Neural cell (in vitro differentiated cells): ENCODE measurements at regions not wholly inside any gene's neighbourhood (a gene's known extent, or its start where the extent isn't known, plus 50 kb on each side); places are given as distances from the start of the nearest gene placed in this dataset.

Experiments used
- H2AFZ ChIP-seq: fragments of 200-600, 300-800 bp; sonication (generic), shearing (Covaris generic); 2 replicates; pipeline ENCODE4 v1.6.0; 2014; ENCODE audit warnings: low read depth, mild to moderate bottlenecking, antibody characterized with exemption, low read length, moderate library complexity
- H3F3A ChIP-seq: fragments of 200-600 bp; shearing (Covaris generic); 2 replicates; pipeline ENCODE4 v1.6.1; 2016; ENCODE audit warnings: mild to moderate bottlenecking, moderate library complexity, mixed read lengths, antibody characterized with exemption, low read length; ENCODE audit not compliant: insufficient read depth, poor library complexity, severe bottlenecking
- H3K27ac ChIP-seq: fragments of 200-600, 300-800 bp; sonication (generic), shearing (Covaris generic); 2 replicates; pipeline ENCODE4 v1.5.1; 2014; ENCODE audit warnings: mild to moderate bottlenecking, low read length, moderate library complexity
- H3K27me3 ChIP-seq: fragments of 300-800, 200-600 bp; sonication (generic), shearing (Covaris generic); 2 replicates; pipeline ENCODE4 v1.6.0; 2014; ENCODE audit warnings: mild to moderate bottlenecking, low read depth, low read length, moderate library complexity; ENCODE audit not compliant: insufficient read depth
- H3K36me3 ChIP-seq: fragments of 300-800, 200-600 bp; sonication (generic), shearing (Covaris generic); 2 replicates; pipeline ENCODE4 v1.5.1; 2014; ENCODE audit warnings: mild to moderate bottlenecking, antibody characterized with exemption, low read length, moderate library complexity; ENCODE audit not compliant: insufficient read depth
- H3K4me2 ChIP-seq: fragments of 300-800, 200-600 bp; sonication (generic), shearing (Covaris generic); 2 replicates; pipeline ENCODE4 v1.6.0; 2014; ENCODE audit warnings: mild to moderate bottlenecking, low read length
- H3K4me3 ChIP-seq: fragments of 300-800, 200-600 bp; sonication (generic), shearing (Covaris generic); 2 replicates; pipeline ENCODE4 v1.5.1; 2014; ENCODE audit warnings: mild to moderate bottlenecking, low read length, moderate library complexity
- H3K79me2 ChIP-seq: fragments of 200-600 bp; shearing (Covaris generic); replicated peaks from 2 replicates; pipeline ENCODE4 v1.6.0; 2014; ENCODE audit warnings: mild to moderate bottlenecking, low read length, moderate library complexity; ENCODE audit not compliant: insufficient read depth
- H3K9ac ChIP-seq: fragments of 300-800, 200-600 bp; sonication (generic), shearing (Covaris generic); 2 replicates; pipeline ENCODE4 v1.6.1; 2016; ENCODE audit warnings: mild to moderate bottlenecking, low read length, mixed read lengths
- H3K9me2 ChIP-seq: fragments of 200-600 bp; shearing (Covaris generic); 2 replicates; pipeline ENCODE4 v1.6.1; 2016; ENCODE audit warnings: mild to moderate bottlenecking, low read length, mixed read lengths; ENCODE audit not compliant: insufficient read depth
- H3K9me3 ChIP-seq: fragments of 200-600, 300-800 bp; sonication (generic), shearing (Covaris generic); 2 replicates; pipeline ENCODE4 v1.6.1; 2016; ENCODE audit warnings: mild to moderate bottlenecking, mixed run types, low read length, moderate library complexity, mixed read lengths
- H4K20me1 ChIP-seq: fragments of 200-600 bp; shearing (Covaris generic); 2 replicates; pipeline ENCODE4 v1.6.1; 2016; ENCODE audit warnings: mild to moderate bottlenecking, mixed run types; ENCODE audit not compliant: insufficient read depth
- EP300 ChIP-seq: fragments of 450-650 bp; conservative IDR thresholded peaks from 2 replicates; pipeline ENCODE4 v1.6.1; 2014; ENCODE audit warnings: antibody characterized with exemption, mild to moderate bottlenecking, moderate library complexity; ENCODE audit not compliant: poor library complexity, severe bottlenecking
- EZH2 ChIP-seq: fragments of 200-600, 300-800 bp; shearing (Covaris generic), sonication (generic); IDR thresholded peaks from 2 replicates; pipeline ENCODE4 v1.6.1; 2014; ENCODE audit warnings: antibody characterized with exemption, low read length, borderline replicate concordance, mild to moderate bottlenecking; ENCODE audit not compliant: insufficient read depth, poor library complexity, severe bottlenecking
- MXI1 ChIP-seq: fragments of 450-650 bp; conservative IDR thresholded peaks from 2 replicates; pipeline ENCODE4 v1.6.1; 2014; ENCODE audit warnings: antibody characterized with exemption, mild to moderate bottlenecking; ENCODE audit not compliant: poor library complexity, severe bottlenecking
- POLR2AphosphoS5 ChIP-seq: IDR thresholded peaks from 2 replicates; pipeline ENCODE4 v1.6.1; 2012
- RAD21 ChIP-seq: fragments of 450-650 bp; conservative IDR thresholded peaks from 2 replicates; pipeline ENCODE4 v1.6.1; 2014; ENCODE audit warnings: antibody characterized with exemption, mild to moderate bottlenecking, moderate library complexity
- SMC3 ChIP-seq: fragments of 450-650 bp; conservative IDR thresholded peaks from 2 replicates; pipeline ENCODE4 v1.6.1; 2014; ENCODE audit warnings: antibody characterized with exemption, mild to moderate bottlenecking, moderate library complexity; ENCODE audit not compliant: poor library complexity
- TAF1 ChIP-seq: IDR thresholded peaks from 2 replicates; pipeline ENCODE4 v1.6.1; 2012; ENCODE audit warnings: low read depth
- TF ChIP-seq, protein P1 (sequence below): fragments of 450-650 bp; IDR thresholded peaks from 2 replicates; pipeline ENCODE4 v1.5.1; 2014; ENCODE audit warnings: antibody characterized with exemption, mild to moderate bottlenecking, moderate library complexity; ENCODE audit not compliant: poor library complexity, severe bottlenecking
- TF ChIP-seq, protein P2 (sequence below): IDR thresholded peaks from 2 replicates; pipeline ENCODE4 v1.6.1; 2012; ENCODE audit warnings: borderline replicate concordance

DNA sequence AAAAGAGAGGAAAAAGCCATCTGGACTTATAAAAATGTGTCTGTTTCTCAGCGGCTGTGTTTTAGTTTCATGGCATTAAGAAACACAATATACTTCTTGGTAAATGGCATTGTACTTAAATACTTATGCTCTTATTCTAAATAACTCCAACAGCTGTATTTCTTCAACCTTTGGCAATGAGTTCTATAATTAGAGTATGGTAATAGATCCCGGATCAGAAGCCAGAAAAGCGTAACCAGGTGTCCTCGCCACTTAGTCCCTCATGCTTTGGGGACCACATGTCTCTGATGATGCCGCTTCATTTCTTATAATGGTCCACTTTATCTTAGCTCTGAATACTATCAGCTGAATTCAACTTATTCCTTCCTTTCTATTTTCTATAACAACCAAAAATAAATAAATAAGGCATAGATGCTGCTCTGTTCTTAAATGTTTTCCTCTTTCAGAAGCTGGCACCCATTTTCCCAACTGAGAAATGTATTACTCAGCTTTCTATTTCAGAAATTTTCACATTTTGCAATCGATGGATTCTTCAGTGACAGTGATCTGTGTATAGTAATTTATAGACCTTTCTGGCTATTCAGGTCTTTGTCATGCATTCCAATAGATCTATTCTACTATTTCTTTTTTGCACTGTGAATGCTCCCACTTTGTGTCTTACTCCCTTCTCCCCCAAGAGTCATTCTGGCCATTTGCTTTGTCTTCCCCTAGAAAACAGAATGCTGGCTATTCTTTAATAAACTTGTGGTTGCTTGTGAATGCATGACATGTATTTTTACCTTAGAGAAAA, 87.6 kb upstream of the KBTBD8 start:
- Histone ChIP-seq H3K4me2 (no peak overlapping the region), H3K9ac (no peak overlapping the region), H3K9me3 (peaks cover 3% of the 10 kb centered on the region), H3K79me2 (no peaks in the 10 kb centered on the region), H3K27me3 (no peaks in the 10 kb centered on the region), H3K27ac (no peak overlapping the region), H3K4me3 (no peak overlapping the region), H4K20me1 (no peaks in the 10 kb centered on the region), H3K36me3 (no peaks in the 10 kb centered on the region), H2AFZ (no peak overlapping the region), H3K9me2 (no peaks in the 10 kb centered on the region), H3F3A (no peaks in the 10 kb centered on the region)
- TF ChIP-seq, protein P1, sequence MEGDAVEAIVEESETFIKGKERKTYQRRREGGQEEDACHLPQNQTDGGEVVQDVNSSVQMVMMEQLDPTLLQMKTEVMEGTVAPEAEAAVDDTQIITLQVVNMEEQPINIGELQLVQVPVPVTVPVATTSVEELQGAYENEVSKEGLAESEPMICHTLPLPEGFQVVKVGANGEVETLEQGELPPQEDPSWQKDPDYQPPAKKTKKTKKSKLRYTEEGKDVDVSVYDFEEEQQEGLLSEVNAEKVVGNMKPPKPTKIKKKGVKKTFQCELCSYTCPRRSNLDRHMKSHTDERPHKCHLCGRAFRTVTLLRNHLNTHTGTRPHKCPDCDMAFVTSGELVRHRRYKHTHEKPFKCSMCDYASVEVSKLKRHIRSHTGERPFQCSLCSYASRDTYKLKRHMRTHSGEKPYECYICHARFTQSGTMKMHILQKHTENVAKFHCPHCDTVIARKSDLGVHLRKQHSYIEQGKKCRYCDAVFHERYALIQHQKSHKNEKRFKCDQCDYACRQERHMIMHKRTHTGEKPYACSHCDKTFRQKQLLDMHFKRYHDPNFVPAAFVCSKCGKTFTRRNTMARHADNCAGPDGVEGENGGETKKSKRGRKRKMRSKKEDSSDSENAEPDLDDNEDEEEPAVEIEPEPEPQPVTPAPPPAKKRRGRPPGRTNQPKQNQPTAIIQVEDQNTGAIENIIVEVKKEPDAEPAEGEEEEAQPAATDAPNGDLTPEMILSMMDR, result no peak
- TF ChIP-seq, protein P2, sequence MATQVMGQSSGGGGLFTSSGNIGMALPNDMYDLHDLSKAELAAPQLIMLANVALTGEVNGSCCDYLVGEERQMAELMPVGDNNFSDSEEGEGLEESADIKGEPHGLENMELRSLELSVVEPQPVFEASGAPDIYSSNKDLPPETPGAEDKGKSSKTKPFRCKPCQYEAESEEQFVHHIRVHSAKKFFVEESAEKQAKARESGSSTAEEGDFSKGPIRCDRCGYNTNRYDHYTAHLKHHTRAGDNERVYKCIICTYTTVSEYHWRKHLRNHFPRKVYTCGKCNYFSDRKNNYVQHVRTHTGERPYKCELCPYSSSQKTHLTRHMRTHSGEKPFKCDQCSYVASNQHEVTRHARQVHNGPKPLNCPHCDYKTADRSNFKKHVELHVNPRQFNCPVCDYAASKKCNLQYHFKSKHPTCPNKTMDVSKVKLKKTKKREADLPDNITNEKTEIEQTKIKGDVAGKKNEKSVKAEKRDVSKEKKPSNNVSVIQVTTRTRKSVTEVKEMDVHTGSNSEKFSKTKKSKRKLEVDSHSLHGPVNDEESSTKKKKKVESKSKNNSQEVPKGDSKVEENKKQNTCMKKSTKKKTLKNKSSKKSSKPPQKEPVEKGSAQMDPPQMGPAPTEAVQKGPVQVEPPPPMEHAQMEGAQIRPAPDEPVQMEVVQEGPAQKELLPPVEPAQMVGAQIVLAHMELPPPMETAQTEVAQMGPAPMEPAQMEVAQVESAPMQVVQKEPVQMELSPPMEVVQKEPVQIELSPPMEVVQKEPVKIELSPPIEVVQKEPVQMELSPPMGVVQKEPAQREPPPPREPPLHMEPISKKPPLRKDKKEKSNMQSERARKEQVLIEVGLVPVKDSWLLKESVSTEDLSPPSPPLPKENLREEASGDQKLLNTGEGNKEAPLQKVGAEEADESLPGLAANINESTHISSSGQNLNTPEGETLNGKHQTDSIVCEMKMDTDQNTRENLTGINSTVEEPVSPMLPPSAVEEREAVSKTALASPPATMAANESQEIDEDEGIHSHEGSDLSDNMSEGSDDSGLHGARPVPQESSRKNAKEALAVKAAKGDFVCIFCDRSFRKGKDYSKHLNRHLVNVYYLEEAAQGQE, result no peak
- TF ChIP-seq MXI1 (no peak), EP300 (no peak), EZH2 (no peak), TAF1 (no peak), RAD21 (no peak), SMC3 (no peak), POLR2AphosphoS5 (no peak)

DNA sequence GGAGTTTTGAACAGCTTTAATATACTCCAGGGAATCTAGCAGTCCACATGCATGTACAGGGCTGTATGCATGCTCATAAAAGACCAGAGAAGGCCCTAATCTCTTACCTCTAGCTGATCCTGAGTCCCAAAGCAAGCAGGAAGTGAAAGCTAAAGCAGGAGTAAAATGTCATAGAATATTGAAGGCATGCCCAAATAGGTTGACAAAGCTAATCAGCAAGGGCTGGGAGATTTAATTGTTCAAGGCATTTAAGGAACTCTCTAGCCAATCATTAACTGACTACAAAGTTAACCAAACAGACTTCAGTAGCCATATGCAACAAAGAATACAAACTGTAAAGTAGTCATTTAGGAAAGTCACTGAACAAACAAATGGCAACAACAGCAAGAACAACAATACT, 85.8 kb upstream of the KBTBD8 start:
- no peaks in the 10 kb centered on the region for H3K9me2 ChIP-seq
- H4K20me1 ChIP-seq, result no peaks in the 10 kb centered on the region
- H3K9ac ChIP-seq, result no peak overlapping the region
- no peaks in the 10 kb centered on the region for H3K79me2 ChIP-seq
- H3K9me3 ChIP-seq, result peaks cover 3% of the 10 kb centered on the region
- no peak overlapping the region for H3K27ac ChIP-seq
- H3K4me2 ChIP-seq, result no peak overlapping the region
- no peak overlapping the region for H3K4me3 ChIP-seq
- H3K27me3 ChIP-seq, result no peaks in the 10 kb centered on the region
- no peak overlapping the region for H2AFZ ChIP-seq
- no peaks in the 10 kb centered on the region for H3K36me3 ChIP-seq
- TF ChIP-seq, protein P2, result no peak
- TF ChIP-seq POLR2AphosphoS5, result no peak
- TF ChIP-seq MXI1, result no peak
- no peaks in the 10 kb centered on the region for H3F3A ChIP-seq
